SU-DHL-6 (cell line): ENCODE measurements at regions not wholly inside any gene's neighbourhood (a gene's known extent, or its start where the extent isn't known, plus 50 kb on each side); places are given as distances from the start of the nearest gene placed in this dataset.

Experiments
- EZH2phosphoT487 ChIP-seq: fragments of 200-600 bp; sonication (generic), shearing (Covaris generic); conservative IDR thresholded peaks from 2 replicates; pipeline ENCODE4 v1.6.1; 2018; ENCODE audit warnings: mild to moderate bottlenecking, antibody characterized with exemption, low read length, moderate library complexity, mixed read lengths
- TF ChIP-seq, protein P1 (sequence below): fragments of 200-600 bp; sonication (generic); IDR thresholded peaks from one replicate; pipeline ENCODE4 v1.5.1; 2017; ENCODE audit warnings: antibody characterized with exemption, mild to moderate bottlenecking, low read length, moderate library complexity; ENCODE audit not compliant: insufficient read depth, poor library complexity, severe bottlenecking

DNA sequence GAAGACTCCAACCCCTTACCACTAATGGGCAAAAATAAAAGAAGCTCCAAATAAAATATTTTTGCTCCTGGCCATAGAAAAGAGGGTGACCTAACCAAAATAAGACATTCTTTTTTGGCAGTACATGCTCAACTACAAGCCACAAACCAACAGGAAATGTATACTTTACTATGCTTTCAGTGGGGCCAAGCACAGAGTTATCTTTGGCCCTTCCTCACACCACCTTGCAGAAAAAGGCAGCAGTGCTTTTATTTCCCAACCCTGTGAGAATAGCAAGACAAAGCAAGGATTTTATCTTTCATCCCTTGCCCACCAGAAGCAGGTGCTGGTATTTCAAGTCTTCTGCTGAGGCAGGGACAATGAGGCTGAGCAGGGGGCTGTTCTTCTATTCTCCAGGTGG is 1493.1 kb downstream of the CDH11 start:
- TF ChIP-seq, protein P1, sequence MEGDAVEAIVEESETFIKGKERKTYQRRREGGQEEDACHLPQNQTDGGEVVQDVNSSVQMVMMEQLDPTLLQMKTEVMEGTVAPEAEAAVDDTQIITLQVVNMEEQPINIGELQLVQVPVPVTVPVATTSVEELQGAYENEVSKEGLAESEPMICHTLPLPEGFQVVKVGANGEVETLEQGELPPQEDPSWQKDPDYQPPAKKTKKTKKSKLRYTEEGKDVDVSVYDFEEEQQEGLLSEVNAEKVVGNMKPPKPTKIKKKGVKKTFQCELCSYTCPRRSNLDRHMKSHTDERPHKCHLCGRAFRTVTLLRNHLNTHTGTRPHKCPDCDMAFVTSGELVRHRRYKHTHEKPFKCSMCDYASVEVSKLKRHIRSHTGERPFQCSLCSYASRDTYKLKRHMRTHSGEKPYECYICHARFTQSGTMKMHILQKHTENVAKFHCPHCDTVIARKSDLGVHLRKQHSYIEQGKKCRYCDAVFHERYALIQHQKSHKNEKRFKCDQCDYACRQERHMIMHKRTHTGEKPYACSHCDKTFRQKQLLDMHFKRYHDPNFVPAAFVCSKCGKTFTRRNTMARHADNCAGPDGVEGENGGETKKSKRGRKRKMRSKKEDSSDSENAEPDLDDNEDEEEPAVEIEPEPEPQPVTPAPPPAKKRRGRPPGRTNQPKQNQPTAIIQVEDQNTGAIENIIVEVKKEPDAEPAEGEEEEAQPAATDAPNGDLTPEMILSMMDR, result no peak
- TF ChIP-seq EZH2phosphoT487, result no peak
